Loucy (cell line): ENCODE measurements at regions not wholly inside any gene's neighbourhood (a gene's known extent, or its start where the extent isn't known, plus 50 kb on each side); places are given as distances from the start of the nearest gene placed in this dataset.
"Not testable (repeated sequence)": the region's sequence is repeated elsewhere in the genome, so short reads cannot be mapped to it uniquely, and the experiment has no call there.

Experiments
- H2AFZ ChIP-seq: fragments of 200-600 bp; sonication (generic); 2 replicates; pipeline ENCODE4 v1.6.0; 2016; ENCODE audit warnings: antibody characterized with exemption, mild to moderate bottlenecking, low read length, moderate library complexity
- H3F3A ChIP-seq: fragments of 200-600 bp; 2 replicates; pipeline ENCODE4 v1.6.0; 2016; ENCODE audit warnings: antibody characterized with exemption, low read depth, mild to moderate bottlenecking
- H3K27me3 ChIP-seq: fragments of 200-600 bp; sonication (generic); 2 replicates; pipeline ENCODE4 v1.6.1; 2014; ENCODE audit warnings: low read length, mild to moderate bottlenecking; ENCODE audit not compliant: insufficient read depth, poor library complexity, severe bottlenecking
- H3K36me3 ChIP-seq: fragments of 200-600 bp; sonication (generic); 2 replicates; pipeline ENCODE4 v1.6.1; 2016; ENCODE audit warnings: low read length; ENCODE audit not compliant: insufficient read depth
- H3K4me1 ChIP-seq: fragments of 200-600 bp; sonication (generic); 2 replicates; pipeline ENCODE4 v1.5.1; 2014; ENCODE audit warnings: low read length, mild to moderate bottlenecking; ENCODE audit not compliant: insufficient read depth, poor library complexity, severe bottlenecking
- H3K4me2 ChIP-seq: fragments of 200-600 bp; sonication (generic); 2 replicates; pipeline ENCODE4 v1.6.0; 2014; ENCODE audit warnings: antibody characterized with exemption, low read length, low read depth, mild to moderate bottlenecking; ENCODE audit not compliant: poor library complexity, severe bottlenecking
- H3K4me3 ChIP-seq: fragments of 200-600 bp; sonication (generic); 2 replicates; pipeline ENCODE4 v1.5.1; 2014; ENCODE audit warnings: low read length, mild to moderate bottlenecking, mixed read lengths; ENCODE audit not compliant: poor library complexity, severe bottlenecking
- H3K79me2 ChIP-seq: fragments of 200-600 bp; sonication (generic); 2 replicates; pipeline ENCODE4 v1.6.1; 2014; ENCODE audit warnings: low read length; ENCODE audit not compliant: insufficient read depth
- H3K9ac ChIP-seq: fragments of 200-600 bp; sonication (generic); 2 replicates; pipeline ENCODE4 v1.6.0; 2014; ENCODE audit warnings: mild to moderate bottlenecking, low read depth, low read length, moderate library complexity; ENCODE audit not compliant: poor library complexity, severe bottlenecking
- H3K9me2 ChIP-seq: fragments of 200-600 bp; sonication (generic); replicated peaks from 2 replicates; pipeline ENCODE4 v1.6.1; 2016; ENCODE audit warnings: low read depth, low read length, mixed read lengths
- H3K9me3 ChIP-seq: fragments of 200-600 bp; sonication (generic); 2 replicates; pipeline ENCODE4 v1.6.1; 2014; ENCODE audit warnings: mild to moderate bottlenecking, antibody characterized with exemption, low read length, low read depth; ENCODE audit not compliant: insufficient read depth
- H4K20me1 ChIP-seq: fragments of 200-600 bp; sonication (generic); 2 replicates; pipeline ENCODE4 v1.6.0; 2014; ENCODE audit warnings: antibody characterized with exemption, low read length, mild to moderate bottlenecking; ENCODE audit not compliant: insufficient read depth, poor library complexity, severe bottlenecking
- CTCF ChIP-seq: fragments of 200-600 bp; sonication (generic); conservative IDR thresholded peaks from 2 replicates; pipeline ENCODE4 v1.5.1; 2014; ENCODE audit warnings: mild to moderate bottlenecking, antibody characterized with exemption, low read length
- EZH2phosphoT487 ChIP-seq: fragments of 200-600 bp; IDR thresholded peaks from 2 replicates; pipeline ENCODE4 v1.6.1; 2018; ENCODE audit warnings: antibody characterized with exemption, mild to moderate bottlenecking, moderate library complexity, borderline replicate concordance

- Histone ChIP-seq H3K9me2 (no peaks in the 10 kb centered on the region), H3K4me3 (peak overlapping the region; percentile 77), H3F3A (peaks cover 16% of the 10 kb centered on the region), H3K4me2 (peak overlapping the region; percentile 90), H3K4me1 (peaks cover 71% of the 10 kb centered on the region), H3K9me3 (no peaks in the 10 kb centered on the region), H4K20me1 (no peaks in the 10 kb centered on the region), H2AFZ (no peak overlapping the region; the same call in 1 of the 2 replicates), H3K27me3 (no peaks in the 10 kb centered on the region), H3K36me3 (no peaks in the 10 kb centered on the region), H3K79me2 (peaks cover 52% of the 10 kb centered on the region; the same call in 1 of the 2 replicates), H3K9ac (peak overlapping the region; percentile 89)
- TF ChIP-seq CTCF (no peak), EZH2phosphoT487 (no peak)
These were observed 268.8 kb downstream of the ADGRD1 start for GRCh38 chr12:131222329-131223139.

- Histone ChIP-seq H2AFZ (no peak overlapping the region), H3K9ac (peak overlapping the region; percentile 89), H3K4me3 (peak overlapping the region; percentile 77), H3K4me2 (peak overlapping the region; percentile 90), H3K9me2 (no peaks in the 10 kb centered on the region), H3K36me3 (no peaks in the 10 kb centered on the region), H3K4me1 (peaks cover 69% of the 10 kb centered on the region), H3F3A (peaks cover 16% of the 10 kb centered on the region), H3K79me2 (peaks cover 52% of the 10 kb centered on the region; the same call in 1 of the 2 replicates), H4K20me1 (no peaks in the 10 kb centered on the region), H3K27me3 (no peaks in the 10 kb centered on the region), H3K9me3 (no peaks in the 10 kb centered on the region)
- TF ChIP-seq EZH2phosphoT487 (no peak), CTCF (no peak)
These were observed 269.6 kb downstream of the ADGRD1 start for GRCh38 chr12:131223171-131223761.

GRCh38 chr12:131223791-131224225, 270.1 kb downstream of the ADGRD1 start:
- peak overlapping the region; percentile 90 for H3K4me2 ChIP-seq

GRCh38 chr12:131224226-131225065, 270.7 kb downstream of the ADGRD1 start:
- peak overlapping the region; percentile 90 for H3K4me2 ChIP-seq
- H3K79me2 ChIP-seq = peaks cover 40% of the 10 kb centered on the region; the same call in 1 of the 2 replicates
- H3K9me3 ChIP-seq, H4K20me1 ChIP-seq, H2AFZ ChIP-seq, H3K4me3 ChIP-seq, H3K27me3 ChIP-seq, H3K9me2 ChIP-seq, H3K36me3 ChIP-seq: not testable (repeated sequence)
- H3K9ac ChIP-seq = peak overlapping the region; percentile 89
- peaks cover 20% of the 10 kb centered on the region for H3F3A ChIP-seq
- H3K4me1 ChIP-seq = peaks cover 69% of the 10 kb centered on the region

More at GRCh38 chr12:131223791-131224225, 270.1 kb downstream of the ADGRD1 start:
- no peak for TF ChIP-seq CTCF
- no peak for TF ChIP-seq EZH2phosphoT487
- peaks cover 16% of the 10 kb centered on the region for H3F3A ChIP-seq
- H4K20me1 ChIP-seq = no peaks in the 10 kb centered on the region
- H3K9me3 ChIP-seq = no peaks in the 10 kb centered on the region
- H3K4me1 ChIP-seq = peaks cover 69% of the 10 kb centered on the region
- H3K79me2 ChIP-seq = peaks cover 47% of the 10 kb centered on the region; the same call in 1 of the 2 replicates
- no peaks in the 10 kb centered on the region for H3K36me3 ChIP-seq
- H3K27me3 ChIP-seq = no peaks in the 10 kb centered on the region
- H3K9me2 ChIP-seq = no peaks in the 10 kb centered on the region
- peak overlapping the region; percentile 89 for H3K9ac ChIP-seq
- H2AFZ ChIP-seq = no peak overlapping the region
- H3K4me3 ChIP-seq = no peak overlapping the region
